NCI-H2107 (cell line): ENCODE measurements at regions not wholly inside any gene's neighbourhood (a gene's known extent, or its start where the extent isn't known, plus 50 kb on each side); places are given as distances from the start of the nearest gene placed in this dataset.

Experiments used
- DNase-seq: peaks from one replicate; lab custom pipeline; 2025; lab: John Stamatoyannopoulos, UW

GRCh38 chr5:74092766-74093165 is 466.8 kb downstream of the ARHGEF28 start:
- DNase-seq = no peak

GRCh38 chr5:74085782-74086181 is 459.8 kb downstream of the ARHGEF28 start:
- DNase-seq = no peak

GRCh38 chr5:74085186-74085585 is 459.2 kb downstream of the ARHGEF28 start:
- DNase-seq = no peak

- DNase-seq = no peak
These were observed 457.2 kb downstream of the ARHGEF28 start for GRCh38 chr5:74083096-74083791.

GRCh38 chr5:74082512-74083055 is 456.6 kb downstream of the ARHGEF28 start:
- no peak for DNase-seq

- DNase-seq = no peak
These were observed 455.1 kb downstream of the ARHGEF28 start for GRCh38 chr5:74081126-74081525.

- DNase-seq = no peak
These were observed 454.1 kb downstream of the ARHGEF28 start for GRCh38 chr5:74079971-74080556.

GRCh38 chr5:74075501-74076484 is 449.8 kb downstream of the ARHGEF28 start:
- no peak for DNase-seq

- no peak for DNase-seq
These were observed 448.1 kb downstream of the ARHGEF28 start for GRCh38 chr5:74074111-74074510.

GRCh38 chr5:74073257-74073656 is 447.3 kb downstream of the ARHGEF28 start:
- no peak for DNase-seq

GRCh38 chr5:74072646-74073045 is 446.6 kb downstream of the ARHGEF28 start:
- DNase-seq = no peak

- DNase-seq = no peak
These were observed 444.8 kb downstream of the ARHGEF28 start for GRCh38 chr5:74070766-74071165.

- DNase-seq = no peak
These were observed 443.7 kb downstream of the ARHGEF28 start for GRCh38 chr5:74069741-74070140.

GRCh38 chr5:74067748-74068541 is 441.9 kb downstream of the ARHGEF28 start:
- DNase-seq = no peak

- DNase-seq = no peak
These were observed 438.9 kb downstream of the ARHGEF28 start for GRCh38 chr5:74064911-74065310.

- DNase-seq = no peak
These were observed 438.2 kb downstream of the ARHGEF28 start for GRCh38 chr5:74064225-74064624.

- DNase-seq = no peak
These were observed 437.8 kb downstream of the ARHGEF28 start for GRCh38 chr5:74063821-74064220.

- DNase-seq = no peak
These were observed 437.4 kb downstream of the ARHGEF28 start for GRCh38 chr5:74063346-74063745.

GRCh38 chr5:74061292-74061691 is 435.3 kb downstream of the ARHGEF28 start:
- no peak for DNase-seq

- DNase-seq = no peak
These were observed 433.7 kb downstream of the ARHGEF28 start for GRCh38 chr5:74059706-74060105.

GRCh38 chr5:74056789-74057164 is 430.8 kb downstream of the ARHGEF28 start:
- no peak for DNase-seq
